Breast epithelium (tissue), 4 donors: ENCODE measurements at regions not wholly inside any gene's neighbourhood (a gene's known extent, or its start where the extent isn't known, plus 50 kb on each side); places are given as distances from the start of the nearest gene placed in this dataset.
"Not testable (repeated sequence)": the region's sequence is repeated elsewhere in the genome, so short reads cannot be mapped to it uniquely, and the experiment has no call there.

Experiments used
- DNase-seq, 2 donors: peaks; one replicate each; pipeline ENCODE4 v3.0.0-alpha.2; 2019; ENCODE audit warnings: low spot score in 2 of 2
- H3K27ac ChIP-seq, 2 donors: fragments of 200-600 bp; sonication (generic) in 1 of 2; one replicate each; pipeline ENCODE4 v1.5.1; 2016 to 2019; ENCODE audit warnings: mild to moderate bottlenecking in 1 of 2
- H3K27me3 ChIP-seq, 2 donors: fragments of 200-600 bp; sonication (generic) in 1 of 2; one replicate each; pipeline versions ENCODE4 v1.5.1 to v1.6.0; 2017 to 2019; ENCODE audit warnings: control low read depth in 1 of 2, mild to moderate bottlenecking in 1 of 2
- H3K36me3 ChIP-seq: fragments of 200-600 bp; one replicate; pipeline ENCODE4 v1.5.1; 2019
- H3K4me1 ChIP-seq, 2 donors: fragments of 200-600 bp; sonication (generic); one replicate each; pipeline ENCODE4 v1.5.1; 2016 to 2019; ENCODE audit warnings: control low read depth in 1 of 2
- H3K4me3 ChIP-seq, 3 donors: fragments of 200-600 bp; sonication (generic); 1 replicate in 2 of 3; 2 replicates in 1 of 3; pipeline ENCODE4 v1.5.1; 2016 to 2019; ENCODE audit warnings: mild to moderate bottlenecking in 3 of 3, moderate library complexity in 2 of 3
- H3K9me3 ChIP-seq, 2 donors: fragments of 200-600 bp; sonication (generic) in 1 of 2; one replicate each; pipeline ENCODE4 v1.5.1; 2016 to 2019; ENCODE audit warnings: control low read depth in 1 of 2
- CTCF ChIP-seq, 3 donors: fragments of 450-650 bp; IDR thresholded peaks; one replicate each; pipeline ENCODE4 v1.5.1; 2016 to 2017; ENCODE audit warnings: antibody characterized with exemption in 3 of 3, mild to moderate bottlenecking in 3 of 3, moderate library complexity in 3 of 3
- POLR2A ChIP-seq: fragments of 450-650 bp; IDR thresholded peaks from one replicate; pipeline ENCODE4 v1.6.1; 2016; ENCODE audit warnings: antibody characterized with exemption, mild to moderate bottlenecking, moderate library complexity
- POLR2AphosphoS5 ChIP-seq, 3 donors: sonication (generic); formaldehyde crosslinking; IDR thresholded peaks; one replicate each; pipeline ENCODE4 v1.6.1; 2017; ENCODE audit warnings: antibody characterized with exemption in 3 of 3
- intact Hi-C: fragments of 100-400 bp; cut with DNase I; formaldehyde crosslinking; loops from one replicate; pipeline ENCODE4 v1.15.1; 2023; ENCODE audit warnings: low total_unique reads

- Histone ChIP-seq H3K36me3 (no peaks in the 10 kb centered on the region), H3K9me3 (no peaks in the 10 kb centered on the region), H3K27ac (no peak overlapping the region), H3K4me3 (no peak overlapping the region), H3K4me1 (no peaks in the 10 kb centered on the region), H3K27me3 (peaks cover 0 to 10% of the 10 kb centered on the region in 2 donors)
- intact Hi-C loops = no loop called here
- TF ChIP-seq POLR2AphosphoS5 (IDR thresholded peaks at IDR 0.05) (no peak), CTCF (IDR thresholded peaks at IDR 0.05) (no peak), POLR2A (no peak)
- DNase-seq = no peak
These were observed 252.1 kb downstream of the FOXD2 start for GRCh38 chr1:47689894-47690293.

GRCh38 chr1:47690341-47691250 lies 252.8 kb downstream of the FOXD2 start:
- Histone ChIP-seq H3K4me3 (no peak overlapping the region), H3K4me1 (no peaks in the 10 kb centered on the region), H3K9me3 (no peaks in the 10 kb centered on the region), H3K27me3 (peaks cover 0 to 10% of the 10 kb centered on the region in 2 donors), H3K27ac (no peak overlapping the region), H3K36me3 (no peaks in the 10 kb centered on the region)
- TF ChIP-seq POLR2A (no peak), CTCF (IDR thresholded peaks at IDR 0.05) (no peak), POLR2AphosphoS5 (IDR thresholded peaks at IDR 0.05) (no peak)
- intact Hi-C loops = no loop called here
- no peak for DNase-seq

- intact Hi-C loops, H3K27ac ChIP-seq, DNase-seq: not testable (repeated sequence)
These were observed 253.4 kb downstream of the FOXD2 start for GRCh38 chr1:47691293-47691692.

DNA sequence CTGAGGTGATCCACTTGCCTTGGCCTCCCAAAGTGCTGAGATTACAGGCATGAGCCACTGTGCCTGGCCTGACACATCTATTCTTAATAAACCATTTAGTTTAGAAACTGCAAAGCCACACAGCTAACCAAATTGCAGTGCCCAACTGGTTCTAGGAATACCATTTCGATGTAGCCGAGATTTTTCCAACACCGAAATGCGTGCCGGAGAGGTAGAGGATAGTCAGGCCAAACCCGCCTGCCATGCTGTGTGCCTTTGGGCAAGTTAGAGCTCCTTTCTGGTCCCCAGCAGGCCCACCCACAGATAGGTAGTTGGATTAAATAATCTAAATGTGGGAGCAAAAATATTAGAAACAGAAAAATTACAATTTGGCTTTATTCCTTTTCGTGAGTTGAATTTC lies 254.4 kb downstream of the FOXD2 start:
- no peaks in the 10 kb centered on the region for H3K4me1 ChIP-seq
- H3K27ac ChIP-seq = no peak overlapping the region
- H3K9me3 ChIP-seq = no peaks in the 10 kb centered on the region
- H3K36me3 ChIP-seq = no peaks in the 10 kb centered on the region
- TF ChIP-seq POLR2AphosphoS5 (IDR thresholded peaks at IDR 0.05) (no peak), POLR2A (no peak), CTCF (IDR thresholded peaks at IDR 0.05) (no peak)
- intact Hi-C loops = no loop called here
- no peak overlapping the region for H3K4me3 ChIP-seq
- no peak for DNase-seq
- peaks cover 0 to 10% of the 10 kb centered on the region in 2 donors for H3K27me3 ChIP-seq

More at GRCh38 chr1:47691293-47691692, 253.4 kb downstream of the FOXD2 start:
- H3K4me1 ChIP-seq, H3K36me3 ChIP-seq, H3K4me3 ChIP-seq, H3K9me3 ChIP-seq: not testable (repeated sequence)
- peaks cover 0 to 10% of the 10 kb centered on the region in 2 donors for H3K27me3 ChIP-seq

DNA sequence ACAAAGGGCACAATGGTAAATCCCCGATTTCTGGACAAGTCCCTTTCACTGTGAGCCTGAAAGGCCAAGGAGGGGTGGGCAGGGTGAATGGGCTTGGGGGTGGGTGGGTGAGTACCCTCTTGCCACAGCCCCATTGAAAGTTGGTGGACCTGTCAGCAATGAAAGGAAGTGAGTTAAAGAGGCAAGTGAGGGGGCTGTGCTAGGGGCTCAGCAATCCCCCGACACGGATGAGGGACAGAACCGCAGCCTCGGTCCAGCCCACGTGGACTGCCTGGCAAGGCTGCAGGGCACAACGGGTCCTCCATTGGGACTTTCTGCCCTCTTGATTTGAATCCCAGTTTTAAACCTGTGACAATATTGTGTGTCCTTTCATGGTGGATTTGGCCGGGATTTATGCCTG lies 255.3 kb downstream of the FOXD2 start:
- no peak for DNase-seq

More for the DNA sequence above, 255.3 kb downstream of the FOXD2 start:
- intact Hi-C loops = no loop called here
- no peaks in the 10 kb centered on the region for H3K36me3 ChIP-seq
- no peaks in the 10 kb centered on the region for H3K4me1 ChIP-seq
- H3K27me3 ChIP-seq = peaks cover 0 to 10% of the 10 kb centered on the region in 2 donors
- no peak overlapping the region for H3K27ac ChIP-seq
- TF ChIP-seq CTCF (IDR thresholded peaks at IDR 0.05) (no peak), POLR2AphosphoS5 (IDR thresholded peaks at IDR 0.05) (no peak), POLR2A (no peak)
- no peak overlapping the region for H3K4me3 ChIP-seq
- no peaks in the 10 kb centered on the region for H3K9me3 ChIP-seq
